ENCODE measurements at regions not wholly inside any gene's neighbourhood (a gene's known extent, or its start where the extent isn't known, plus 50 kb on each side); places are given as distances from the start of the nearest gene placed in this dataset.

GRCh38 chr2:144054911-144055310, 465.0 kb downstream of the ZEB2 start (continued):
- TF ChIP-seq ZNF785 (tag by site-specific recombination; IDR thresholded peaks at IDR 0.05) (no peak), ZNF529 (tag by site-specific recombination; IDR thresholded peaks at IDR 0.05; ENCODE audit: insufficient replicate concordance) (no peak), ZNF19 (tag by site-specific recombination; IDR thresholded peaks at IDR 0.05; ENCODE audit: low read depth) (no peak), ZSCAN16 (tag by site-specific recombination; IDR thresholded peaks at IDR 0.05) (no peak), FEZF1 (tag by site-specific recombination; IDR thresholded peaks at IDR 0.05) (no peak), ZSCAN4 (tag by site-specific recombination; IDR thresholded peaks at IDR 0.05) (no peak), ZNF148 (tag by site-specific recombination; IDR thresholded peaks at IDR 0.05; ENCODE audit: borderline replicate concordance) (no peak), ZNF658 (tag by site-specific recombination; IDR thresholded peaks at IDR 0.05) (no peak), ZNF600 (tag by site-specific recombination; IDR thresholded peaks at IDR 0.05) (no peak), ZNF350 (tag by site-specific recombination; IDR thresholded peaks at IDR 0.05) (no peak)

GRCh38 chr2:144052083-144052482, 467.8 kb downstream of the ZEB2 start:
- H3K9me3 ChIP-seq (ENCODE audit: control insufficient read depth, insufficient read depth, low read depth, low read length) = no peaks in the 10 kb centered on the region
- no peaks in the 10 kb centered on the region for H3K36me3 ChIP-seq (ENCODE audit: control insufficient read depth in 2 of 2, insufficient read depth in 1 of 2, low read length in 2 of 2)
- CTCF ChIA-PET = no interaction called here
- H3K4me1 ChIP-seq (ENCODE audit: control insufficient read depth, insufficient read depth, low read length) = no peaks in the 10 kb centered on the region
- no peak for TF ChIP-seq PRDM2 (tag by site-specific recombination; IDR thresholded peaks at IDR 0.05; ENCODE audit: borderline replicate concordance)
- no peak for TF ChIP-seq KLF17 (tag by site-specific recombination; IDR thresholded peaks at IDR 0.05)
- TF ChIP-seq ZNF302 (tag by site-specific recombination; IDR thresholded peaks at IDR 0.05; ENCODE audit: low read depth) = no peak
- no peak for TF ChIP-seq ZNF843 (tag by site-specific recombination; IDR thresholded peaks at IDR 0.05)
- TF ChIP-seq ZNF211 (tag by site-specific recombination; IDR thresholded peaks at IDR 0.05; ENCODE audit: low read depth) = no peak
- TF ChIP-seq INSM2 (tag by site-specific recombination; IDR thresholded peaks at IDR 0.05) = no peak
- TF ChIP-seq ZSCAN16 (tag by site-specific recombination; IDR thresholded peaks at IDR 0.05) = no peak
- no peak for TF ChIP-seq ZNF335 (tag by site-specific recombination; conservative IDR thresholded peaks at IDR 0.05)
- TF ChIP-seq ZNF311 (tag by site-specific recombination; IDR thresholded peaks at IDR 0.05; ENCODE audit: borderline replicate concordance) = no peak
- no peak for TF ChIP-seq ZNF610 (tag by site-specific recombination; IDR thresholded peaks at IDR 0.05; ENCODE audit: borderline replicate concordance)
- TF ChIP-seq ZNF692 (tag by site-specific recombination; IDR thresholded peaks at IDR 0.05) = no peak
- TF ChIP-seq ZNF645 (tag by site-specific recombination; IDR thresholded peaks at IDR 0.05) = no peak
- no peak overlapping the region for H3K27ac ChIP-seq (ENCODE audit: extremely low read depth, low read depth, low read length)
- POLR2A ChIA-PET = no interaction called here
- no peak overlapping the region for H3K4me3 ChIP-seq (ENCODE audit: low read depth, low read length)
